Keratinocyte (primary cell): ENCODE measurements at regions not wholly inside any gene's neighbourhood (a gene's known extent, or its start where the extent isn't known, plus 50 kb on each side); places are given as distances from the start of the nearest gene placed in this dataset.

Experiments
- DNase-seq: peaks from one replicate; pipeline ENCODE4 v3.0.0-alpha.2; 2011; ENCODE audit warnings: low read depth, missing footprints, low spot score
- FAIRE-seq: peaks from 2 replicates; lab custom pipeline; 2011; peaks lifted over from hg19 to GRCh38; lab: Jason Lieb, UNC
- H2AFZ ChIP-seq: 2 replicates; pipeline ENCODE4 v1.6.0; 2012; ENCODE audit warnings: low read length, control low read depth, inconsistent platforms; ENCODE audit not compliant: control insufficient read depth
- H3K27ac ChIP-seq: 2 replicates; pipeline ENCODE4 v1.5.1; 2011; ENCODE audit warnings: low read length; ENCODE audit not compliant: control insufficient read depth, insufficient read depth
- H3K27me3 ChIP-seq: 3 replicates; pipeline ENCODE4 v1.6.0; 2011; ENCODE audit warnings: low read length; ENCODE audit not compliant: control insufficient read depth, insufficient read depth; ENCODE audit errors: extremely low read depth
- H3K36me3 ChIP-seq, 2 experiments: 2 replicates in 1 of 2; 3 replicates in 1 of 2; pipeline ENCODE4 v1.5.1; 2011; ENCODE audit warnings: low read length in 2 of 2, mild to moderate bottlenecking in 1 of 2; ENCODE audit not compliant: control insufficient read depth in 2 of 2, insufficient read depth in 2 of 2; ENCODE audit errors: extremely low read depth in 1 of 2
- H3K4me1 ChIP-seq: 3 replicates; pipeline ENCODE4 v1.5.1; 2011; ENCODE audit warnings: low read length; ENCODE audit not compliant: control insufficient read depth, insufficient read depth; ENCODE audit errors: extremely low read depth
- H3K4me2 ChIP-seq: 3 replicates; pipeline ENCODE4 v1.6.0; 2011; ENCODE audit warnings: low read depth, low read length; ENCODE audit not compliant: control insufficient read depth, insufficient read depth; ENCODE audit errors: extremely low read depth
- H3K4me3 ChIP-seq, 3 experiments: fragments of 200-600 bp in 1 of 3; sonication (generic) in 1 of 3; 2 replicates in 2 of 3; 3 replicates in 1 of 3; pipeline ENCODE4 v1.5.1; 2011 to 2016; ENCODE audit warnings: low read length in 3 of 3, mild to moderate bottlenecking in 3 of 3, control low read depth in 2 of 3, inconsistent platforms in 1 of 3, low read depth in 1 of 3, mixed read lengths in 1 of 3, mixed run types in 1 of 3, moderate library complexity in 1 of 3; ENCODE audit not compliant: control insufficient read depth in 2 of 3, insufficient read depth in 2 of 3; ENCODE audit errors: extremely low read depth in 1 of 3
- H3K79me2 ChIP-seq: 2 replicates; pipeline ENCODE4 v1.6.0; 2012; ENCODE audit warnings: low read length; ENCODE audit not compliant: control insufficient read depth, insufficient read depth
- H3K9ac ChIP-seq: 3 replicates; pipeline ENCODE4 v1.6.0; 2011; ENCODE audit warnings: low read length; ENCODE audit not compliant: control insufficient read depth, insufficient read depth; ENCODE audit errors: extremely low read depth
- H3K9me1 ChIP-seq: 3 replicates; pipeline ENCODE4 v1.6.0; 2011; ENCODE audit warnings: low read length; ENCODE audit not compliant: control insufficient read depth, insufficient read depth; ENCODE audit errors: extremely low read depth
- H3K9me3 ChIP-seq: 2 replicates; pipeline ENCODE4 v1.5.1; 2012; ENCODE audit warnings: low read depth, low read length; ENCODE audit not compliant: control insufficient read depth
- H4K20me1 ChIP-seq: 3 replicates; pipeline ENCODE4 v1.6.0; 2011; ENCODE audit warnings: low read length; ENCODE audit not compliant: control insufficient read depth, insufficient read depth; ENCODE audit errors: extremely low read depth
- EZH2 ChIP-seq: IDR thresholded peaks from one replicate; pipeline ENCODE4 v1.6.1; 2012; ENCODE audit warnings: inconsistent platforms, mild to moderate bottlenecking, low read length, moderate library complexity
- dilution Hi-C: fragments of 300-500 bp; cut with MboI; formaldehyde crosslinking; loops from one replicate; pipeline ENCODE4 v1.7.0; 2020; ENCODE audit warnings: low sequenced_read_pairs; ENCODE audit not compliant: extremely low pct_ligation_motif_present
- TF ChIP-seq, protein P1 (sequence below), 3 experiments: IDR thresholded peaks in 1 of 3; conservative IDR thresholded peaks in 1 of 3; optimal IDR thresholded peaks in 1 of 3; 2 replicates in 2 of 3; 3 replicates in 1 of 3; pipeline versions ENCODE3 to v1.5.1; 2011; ENCODE audit warnings: low read length in 3 of 3, mild to moderate bottlenecking in 3 of 3, moderate library complexity in 2 of 3, control low read depth in 1 of 3, inconsistent platforms in 1 of 3; ENCODE audit not compliant: insufficient read depth in 2 of 3; ENCODE audit errors: extremely low read depth in 1 of 3

DNA sequence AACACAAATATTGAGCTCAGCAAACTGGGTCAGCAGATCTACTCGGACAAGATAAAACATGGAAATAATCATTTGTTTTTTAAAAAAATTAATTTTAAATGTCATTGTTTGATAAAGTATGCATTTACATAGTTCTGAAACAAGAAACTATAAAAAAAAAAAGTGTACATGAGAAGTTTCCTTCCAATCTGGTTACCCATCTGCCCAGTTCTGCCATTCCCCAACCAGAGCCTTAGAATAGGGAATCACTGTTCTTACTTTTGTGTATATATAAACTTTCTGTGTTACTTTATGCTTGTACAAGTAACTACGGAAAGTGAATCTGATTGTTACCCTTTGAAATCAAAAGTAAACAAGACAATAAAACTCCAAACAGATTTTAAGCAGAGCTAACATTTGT, 791.4 kb downstream of the HACE1 start:
- FAIRE-seq, result no peak
- H4K20me1 ChIP-seq, result no peaks in the 10 kb centered on the region
- no peak for DNase-seq
- no peak for TF ChIP-seq EZH2
- TF ChIP-seq, protein P1, sequence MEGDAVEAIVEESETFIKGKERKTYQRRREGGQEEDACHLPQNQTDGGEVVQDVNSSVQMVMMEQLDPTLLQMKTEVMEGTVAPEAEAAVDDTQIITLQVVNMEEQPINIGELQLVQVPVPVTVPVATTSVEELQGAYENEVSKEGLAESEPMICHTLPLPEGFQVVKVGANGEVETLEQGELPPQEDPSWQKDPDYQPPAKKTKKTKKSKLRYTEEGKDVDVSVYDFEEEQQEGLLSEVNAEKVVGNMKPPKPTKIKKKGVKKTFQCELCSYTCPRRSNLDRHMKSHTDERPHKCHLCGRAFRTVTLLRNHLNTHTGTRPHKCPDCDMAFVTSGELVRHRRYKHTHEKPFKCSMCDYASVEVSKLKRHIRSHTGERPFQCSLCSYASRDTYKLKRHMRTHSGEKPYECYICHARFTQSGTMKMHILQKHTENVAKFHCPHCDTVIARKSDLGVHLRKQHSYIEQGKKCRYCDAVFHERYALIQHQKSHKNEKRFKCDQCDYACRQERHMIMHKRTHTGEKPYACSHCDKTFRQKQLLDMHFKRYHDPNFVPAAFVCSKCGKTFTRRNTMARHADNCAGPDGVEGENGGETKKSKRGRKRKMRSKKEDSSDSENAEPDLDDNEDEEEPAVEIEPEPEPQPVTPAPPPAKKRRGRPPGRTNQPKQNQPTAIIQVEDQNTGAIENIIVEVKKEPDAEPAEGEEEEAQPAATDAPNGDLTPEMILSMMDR (optimal IDR thresholded peaks at IDR 0.05 in 1 of 3, IDR thresholded peaks at IDR 0.05 in 1 of 3, conservative IDR thresholded peaks at IDR 0.05 in 1 of 3; ENCODE audit: extremely low read depth in 1 of 3, insufficient read depth in 2 of 3, low read length in 3 of 3), result no peak
- H3K4me2 ChIP-seq, result no peak overlapping the region
- no peaks in the 10 kb centered on the region for H3K9me3 ChIP-seq
- H3K27ac ChIP-seq, result no peak overlapping the region
- no peaks in the 10 kb centered on the region for H3K36me3 ChIP-seq
- H3K79me2 ChIP-seq, result no peaks in the 10 kb centered on the region
- no peak overlapping the region for H3K4me3 ChIP-seq
- H3K9me1 ChIP-seq, result no peaks in the 10 kb centered on the region
- no peaks in the 10 kb centered on the region for H3K4me1 ChIP-seq
- no peak overlapping the region for H3K9ac ChIP-seq
- no peak overlapping the region for H2AFZ ChIP-seq
- H3K27me3 ChIP-seq, result no peaks in the 10 kb centered on the region
- dilution Hi-C loops, result no loop called here

DNA sequence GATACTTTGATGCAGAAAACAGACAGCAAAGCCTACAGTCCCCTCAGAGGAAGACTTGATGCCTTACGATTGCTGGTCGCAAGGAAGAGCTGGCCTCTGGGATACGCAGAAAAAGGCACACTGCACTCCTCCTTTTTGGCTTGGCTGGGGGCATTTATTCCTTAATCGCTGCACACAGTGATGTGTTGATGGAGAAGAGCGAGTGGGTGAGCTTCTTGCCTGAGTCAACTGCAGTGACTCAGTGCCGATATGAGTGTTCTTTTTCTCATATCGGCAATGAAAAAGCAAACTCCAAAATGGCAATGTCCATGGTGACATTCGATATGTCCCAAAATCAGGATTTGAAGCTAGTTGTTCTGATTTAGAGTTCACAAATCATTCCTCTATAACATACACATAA, 794.8 kb downstream of the HACE1 start:
- H3K27me3 ChIP-seq, result no peaks in the 10 kb centered on the region
- FAIRE-seq (no peak), DNase-seq (no peak)
- H3K9me1 ChIP-seq, result no peaks in the 10 kb centered on the region
- H4K20me1 ChIP-seq, result no peaks in the 10 kb centered on the region
- no peak overlapping the region for H3K27ac ChIP-seq
- H3K9me3 ChIP-seq, result no peaks in the 10 kb centered on the region
- no peak overlapping the region for H2AFZ ChIP-seq
- no peaks in the 10 kb centered on the region for H3K36me3 ChIP-seq
- H3K4me2 ChIP-seq, result no peak overlapping the region
- no peak overlapping the region for H3K9ac ChIP-seq
- dilution Hi-C loops, result no loop called here
- TF ChIP-seq, protein P1 (optimal IDR thresholded peaks at IDR 0.05 in 1 of 3, IDR thresholded peaks at IDR 0.05 in 1 of 3, conservative IDR thresholded peaks at IDR 0.05 in 1 of 3; ENCODE audit: extremely low read depth in 1 of 3, insufficient read depth in 2 of 3, low read length in 3 of 3), result no peak
- TF ChIP-seq EZH2, result no peak
- H3K79me2 ChIP-seq, result no peaks in the 10 kb centered on the region
- H3K4me3 ChIP-seq, result no peak overlapping the region
- no peaks in the 10 kb centered on the region for H3K4me1 ChIP-seq
